ENCODE measurements at regions not wholly inside any gene's neighbourhood (a gene's known extent, or its start where the extent isn't known, plus 50 kb on each side); places are given as distances from the start of the nearest gene placed in this dataset.

DNA sequence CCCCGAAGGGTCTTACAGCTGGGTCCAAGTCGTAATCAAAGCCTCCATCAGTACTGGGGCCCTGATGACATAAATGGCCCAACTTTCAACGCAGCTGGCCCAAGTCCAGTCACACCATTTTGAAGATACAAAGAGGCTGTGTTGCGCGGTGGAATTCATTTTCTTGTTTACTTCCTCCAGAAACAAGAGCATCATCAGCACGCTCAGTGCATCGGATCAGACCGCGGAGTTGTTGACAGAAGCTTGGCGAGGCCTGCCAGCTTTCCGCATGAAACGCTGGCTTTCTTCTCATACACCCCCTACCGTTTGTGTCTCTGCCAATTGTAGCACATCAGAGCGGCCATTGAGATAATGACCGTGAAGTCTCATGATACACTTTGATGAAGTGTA is 101.7 kb upstream of the SPATA31D4 start:
- Histone ChIP-seq H3K36me3 (ENCODE audit: control insufficient read depth in 2 of 2, extremely low read depth in 1 of 2, insufficient read depth in 2 of 2, low read length in 2 of 2) (no peaks in the 10 kb centered on the region), H3K4me1 (ENCODE audit: control insufficient read depth, extremely low read depth, insufficient read depth, low read length) (peaks cover 41% of the 10 kb centered on the region), H3K9ac (ENCODE audit: control insufficient read depth, extremely low read depth, insufficient read depth, low read length) (no peak overlapping the region), H3K9me1 (ENCODE audit: control insufficient read depth, extremely low read depth, insufficient read depth, low read length) (no peaks in the 10 kb centered on the region), H2AFZ (ENCODE audit: control insufficient read depth, low read length) (no peak overlapping the region), H3K27ac (ENCODE audit: control insufficient read depth, insufficient read depth, low read length) (no peak overlapping the region), H3K9me3 (ENCODE audit: control insufficient read depth, low read depth, low read length) (no peaks in the 10 kb centered on the region), H3K4me3 (ENCODE audit: control insufficient read depth in 2 of 3, extremely low read depth in 1 of 3, insufficient read depth in 2 of 3, low read depth in 1 of 3, low read length in 3 of 3) (no peak overlapping the region), H3K27me3 (ENCODE audit: control insufficient read depth, extremely low read depth, insufficient read depth, low read length) (no peaks in the 10 kb centered on the region), H3K4me2 (ENCODE audit: control insufficient read depth, extremely low read depth, insufficient read depth, low read depth, low read length) (no peak overlapping the region), H4K20me1 (ENCODE audit: control insufficient read depth, extremely low read depth, insufficient read depth, low read length) (no peaks in the 10 kb centered on the region), H3K79me2 (ENCODE audit: control insufficient read depth, insufficient read depth, low read length) (no peaks in the 10 kb centered on the region)
- DNase-seq (ENCODE audit: low read depth, low spot score) (no peak), FAIRE-seq (peak; percentile 32)
- dilution Hi-C loops (cut with MboI; ENCODE audit: extremely low pct_ligation_motif_present, low sequenced_read_pairs), result no loop called here
- TF ChIP-seq, protein P1, sequence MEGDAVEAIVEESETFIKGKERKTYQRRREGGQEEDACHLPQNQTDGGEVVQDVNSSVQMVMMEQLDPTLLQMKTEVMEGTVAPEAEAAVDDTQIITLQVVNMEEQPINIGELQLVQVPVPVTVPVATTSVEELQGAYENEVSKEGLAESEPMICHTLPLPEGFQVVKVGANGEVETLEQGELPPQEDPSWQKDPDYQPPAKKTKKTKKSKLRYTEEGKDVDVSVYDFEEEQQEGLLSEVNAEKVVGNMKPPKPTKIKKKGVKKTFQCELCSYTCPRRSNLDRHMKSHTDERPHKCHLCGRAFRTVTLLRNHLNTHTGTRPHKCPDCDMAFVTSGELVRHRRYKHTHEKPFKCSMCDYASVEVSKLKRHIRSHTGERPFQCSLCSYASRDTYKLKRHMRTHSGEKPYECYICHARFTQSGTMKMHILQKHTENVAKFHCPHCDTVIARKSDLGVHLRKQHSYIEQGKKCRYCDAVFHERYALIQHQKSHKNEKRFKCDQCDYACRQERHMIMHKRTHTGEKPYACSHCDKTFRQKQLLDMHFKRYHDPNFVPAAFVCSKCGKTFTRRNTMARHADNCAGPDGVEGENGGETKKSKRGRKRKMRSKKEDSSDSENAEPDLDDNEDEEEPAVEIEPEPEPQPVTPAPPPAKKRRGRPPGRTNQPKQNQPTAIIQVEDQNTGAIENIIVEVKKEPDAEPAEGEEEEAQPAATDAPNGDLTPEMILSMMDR (optimal IDR thresholded peaks at IDR 0.05 in 1 of 3, IDR thresholded peaks at IDR 0.05 in 1 of 3, conservative IDR thresholded peaks at IDR 0.05 in 1 of 3; ENCODE audit: extremely low read depth in 1 of 3, insufficient read depth in 2 of 3, low read length in 3 of 3), result no peak
- no peak for TF ChIP-seq EZH2 (IDR thresholded peaks at IDR 0.05; ENCODE audit: low read length)

DNA sequence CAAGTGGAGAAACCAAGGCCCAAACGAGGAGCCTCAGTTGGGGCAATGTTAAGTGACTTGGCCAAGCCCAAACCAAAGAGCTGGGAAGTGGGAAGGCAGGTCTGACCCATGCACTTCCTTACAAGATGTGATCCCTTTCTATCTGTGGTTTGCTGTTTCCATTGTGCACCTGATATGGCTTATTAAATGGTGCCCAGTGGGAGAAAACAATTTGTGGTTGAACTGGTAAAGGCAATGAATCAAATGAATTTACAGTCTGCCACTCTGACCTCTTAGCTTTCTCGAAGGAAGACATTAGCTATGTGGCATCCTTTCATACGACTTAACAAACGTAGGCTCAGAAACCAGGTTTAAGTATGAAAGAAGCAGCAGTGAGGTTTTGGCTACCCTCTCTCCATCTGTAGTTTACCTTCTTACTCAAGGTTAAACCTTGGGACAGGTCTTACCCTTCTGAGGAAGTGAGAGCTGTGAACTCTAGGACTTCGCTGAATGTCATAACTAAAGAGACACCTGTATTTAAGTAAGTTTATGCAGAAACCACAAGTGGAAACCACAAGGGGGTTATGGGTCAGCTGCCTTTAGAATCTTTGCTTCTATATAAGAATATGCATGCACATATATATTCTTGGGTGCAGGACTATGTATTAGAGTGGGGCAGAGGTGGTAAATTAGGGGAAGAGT is 100.5 kb upstream of the SPATA31D4 start:
- H2AFZ ChIP-seq (ENCODE audit: control insufficient read depth, low read length), result no peak overlapping the region
- H3K4me1 ChIP-seq (ENCODE audit: control insufficient read depth, extremely low read depth, insufficient read depth, low read length), result peaks cover 34% of the 10 kb centered on the region
- dilution Hi-C loops (cut with MboI; ENCODE audit: extremely low pct_ligation_motif_present, low sequenced_read_pairs), result no loop called here
- DNase-seq (ENCODE audit: low read depth, low spot score) (no peak), FAIRE-seq (no peak)
- H3K27ac ChIP-seq (ENCODE audit: control insufficient read depth, insufficient read depth, low read length), result no peak overlapping the region
- H3K9me3 ChIP-seq (ENCODE audit: control insufficient read depth, low read depth, low read length), result no peaks in the 10 kb centered on the region
- TF ChIP-seq, protein P1 (optimal IDR thresholded peaks at IDR 0.05 in 1 of 3, IDR thresholded peaks at IDR 0.05 in 1 of 3, conservative IDR thresholded peaks at IDR 0.05 in 1 of 3; ENCODE audit: extremely low read depth in 1 of 3, insufficient read depth in 2 of 3, low read length in 3 of 3), result no peak
- TF ChIP-seq EZH2 (IDR thresholded peaks at IDR 0.05; ENCODE audit: low read length), result no peak
- no peaks in the 10 kb centered on the region for H4K20me1 ChIP-seq (ENCODE audit: control insufficient read depth, extremely low read depth, insufficient read depth, low read length)
- no peak overlapping the region for H3K9ac ChIP-seq (ENCODE audit: control insufficient read depth, extremely low read depth, insufficient read depth, low read length)
- H3K9me1 ChIP-seq (ENCODE audit: control insufficient read depth, extremely low read depth, insufficient read depth, low read length), result no peaks in the 10 kb centered on the region
- H3K27me3 ChIP-seq (ENCODE audit: control insufficient read depth, extremely low read depth, insufficient read depth, low read length), result no peaks in the 10 kb centered on the region
- no peaks in the 10 kb centered on the region for H3K79me2 ChIP-seq (ENCODE audit: control insufficient read depth, insufficient read depth, low read length)
- no peak overlapping the region for H3K4me3 ChIP-seq (ENCODE audit: control insufficient read depth in 2 of 3, extremely low read depth in 1 of 3, insufficient read depth in 2 of 3, low read depth in 1 of 3, low read length in 3 of 3)
- H3K4me2 ChIP-seq (ENCODE audit: control insufficient read depth, extremely low read depth, insufficient read depth, low read depth, low read length), result no peak overlapping the region
- no peaks in the 10 kb centered on the region for H3K36me3 ChIP-seq (ENCODE audit: control insufficient read depth in 2 of 2, extremely low read depth in 1 of 2, insufficient read depth in 2 of 2, low read length in 2 of 2)
